ENCODE measurements at regions not wholly inside any gene's neighbourhood (a gene's known extent, or its start where the extent isn't known, plus 50 kb on each side); places are given as distances from the start of the nearest gene placed in this dataset.

DNA sequence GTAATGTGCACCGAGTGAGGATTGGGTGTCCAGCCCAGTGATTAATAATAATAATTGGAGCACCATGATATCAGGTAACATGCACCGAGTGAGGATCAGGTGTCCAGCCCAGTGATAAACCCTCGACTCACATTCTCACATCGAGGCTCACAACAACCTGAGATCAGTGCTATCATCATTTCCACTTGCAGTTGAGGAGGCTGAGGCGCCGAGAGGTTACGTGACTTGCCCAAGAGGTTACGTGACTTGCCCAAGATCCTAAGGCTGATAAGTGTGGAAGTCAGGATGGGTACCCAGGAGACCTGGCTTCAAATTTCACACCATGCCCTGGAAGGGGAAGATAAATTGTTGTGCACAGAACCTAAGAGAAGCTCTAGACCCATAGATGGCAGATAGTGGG is 189.4 kb downstream of the MED10 start:
- TF ChIP-seq ZNF677 (tag by site-specific recombination; IDR thresholded peaks at IDR 0.05), result no peak
- TF ChIP-seq TRIM28 (IDR thresholded peaks at IDR 0.05; ENCODE audit: borderline replicate concordance, low read length), result no peak
- no peak for TF ChIP-seq HOXD13 (CRISPR knock-in tag; IDR thresholded peaks at IDR 0.05; ENCODE audit: borderline replicate concordance)
- no peak for TF ChIP-seq ZNF335 (tag by site-specific recombination; conservative IDR thresholded peaks at IDR 0.05)
- TF ChIP-seq, protein P1, sequence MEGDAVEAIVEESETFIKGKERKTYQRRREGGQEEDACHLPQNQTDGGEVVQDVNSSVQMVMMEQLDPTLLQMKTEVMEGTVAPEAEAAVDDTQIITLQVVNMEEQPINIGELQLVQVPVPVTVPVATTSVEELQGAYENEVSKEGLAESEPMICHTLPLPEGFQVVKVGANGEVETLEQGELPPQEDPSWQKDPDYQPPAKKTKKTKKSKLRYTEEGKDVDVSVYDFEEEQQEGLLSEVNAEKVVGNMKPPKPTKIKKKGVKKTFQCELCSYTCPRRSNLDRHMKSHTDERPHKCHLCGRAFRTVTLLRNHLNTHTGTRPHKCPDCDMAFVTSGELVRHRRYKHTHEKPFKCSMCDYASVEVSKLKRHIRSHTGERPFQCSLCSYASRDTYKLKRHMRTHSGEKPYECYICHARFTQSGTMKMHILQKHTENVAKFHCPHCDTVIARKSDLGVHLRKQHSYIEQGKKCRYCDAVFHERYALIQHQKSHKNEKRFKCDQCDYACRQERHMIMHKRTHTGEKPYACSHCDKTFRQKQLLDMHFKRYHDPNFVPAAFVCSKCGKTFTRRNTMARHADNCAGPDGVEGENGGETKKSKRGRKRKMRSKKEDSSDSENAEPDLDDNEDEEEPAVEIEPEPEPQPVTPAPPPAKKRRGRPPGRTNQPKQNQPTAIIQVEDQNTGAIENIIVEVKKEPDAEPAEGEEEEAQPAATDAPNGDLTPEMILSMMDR (tag by site-specific recombination; IDR thresholded peaks at IDR 0.05), result no peak
- no peak for TF ChIP-seq ZNF768 (tag by site-specific recombination; IDR thresholded peaks at IDR 0.05)
- no peak for TF ChIP-seq ZNF624 (tag by site-specific recombination; IDR thresholded peaks at IDR 0.05)
- TF ChIP-seq ZNF132 (tag by site-specific recombination; IDR thresholded peaks at IDR 0.05; ENCODE audit: borderline replicate concordance), result no peak
- no peak for TF ChIP-seq ZNF174 (tag by site-specific recombination; IDR thresholded peaks at IDR 0.05)
